Liver (tissue), 8 donors: ENCODE measurements at regions not wholly inside any gene's neighbourhood (a gene's known extent, or its start where the extent isn't known, plus 50 kb on each side); places are given as distances from the start of the nearest gene placed in this dataset.

Experiments
- DNase-seq: peaks from one replicate; pipeline ENCODE4 v3.0.0-alpha.2; 2017; ENCODE audit warnings: low spot score
- H3K27ac ChIP-seq, 2 donors: one replicate each; pipeline ENCODE4 v1.7.0; 2013; ENCODE audit warnings: inconsistent platforms in 2 of 2, low read length in 2 of 2, control low read depth in 1 of 2, low read depth in 1 of 2, mild to moderate bottlenecking in 1 of 2
- H3K27me3 ChIP-seq, 4 donors: one replicate each; pipeline versions ENCODE4 v1.6.1 to v1.7.0; 2013; ENCODE audit warnings: low read length in 3 of 4, inconsistent platforms in 1 of 4, mild to moderate bottlenecking in 1 of 4, moderate library complexity in 1 of 4; ENCODE audit not compliant: control insufficient read depth in 4 of 4, insufficient read depth in 4 of 4
- H3K36me3 ChIP-seq, 4 donors: one replicate each; pipeline versions ENCODE4 v1.6.1 to v1.7.0; 2013; ENCODE audit warnings: low read length in 3 of 4, mild to moderate bottlenecking in 3 of 4, low read depth in 1 of 4, moderate library complexity in 1 of 4; ENCODE audit not compliant: control insufficient read depth in 4 of 4, insufficient read depth in 3 of 4
- H3K4me1 ChIP-seq, 4 donors: one replicate each; pipeline versions ENCODE4 v1.6.1 to v1.7.0; 2013; ENCODE audit warnings: low read length in 3 of 4, mild to moderate bottlenecking in 3 of 4, moderate library complexity in 1 of 4; ENCODE audit not compliant: control insufficient read depth in 4 of 4, insufficient read depth in 4 of 4
- H3K4me3 ChIP-seq, 3 donors: one replicate each; pipeline versions ENCODE4 v1.6.1 to v1.7.0; 2013; ENCODE audit warnings: low read length in 3 of 3, control low read depth in 1 of 3, low read depth in 1 of 3, mild to moderate bottlenecking in 1 of 3
- H3K9ac ChIP-seq, 2 donors: one replicate each; pipeline ENCODE4 v1.7.0; 2013; ENCODE audit warnings: low read length in 2 of 2, mild to moderate bottlenecking in 2 of 2, moderate library complexity in 2 of 2, control low read depth in 1 of 2, low read depth in 1 of 2
- H3K9me3 ChIP-seq, 4 donors: one replicate each; pipeline versions ENCODE4 v1.6.1 to v1.7.0; 2013; ENCODE audit warnings: low read length in 3 of 4; ENCODE audit not compliant: control insufficient read depth in 4 of 4
- ATF3 ChIP-seq: IDR thresholded peaks from 2 replicates; pipeline ENCODE4 v1.6.1; 2016; ENCODE audit warnings: antibody characterized with exemption
- CTCF ChIP-seq: fragments of 150-350 bp; IDR thresholded peaks from 2 replicates; pipeline ENCODE4 v1.5.1; 2017; ENCODE audit warnings: improper control_type of control experiment, low read depth, low read length; ENCODE audit not compliant: missing input control
- EGR1 ChIP-seq, 2 donors: IDR thresholded peaks; 2 replicates each; pipeline ENCODE4 v1.6.1; 2016 to 2018; ENCODE audit warnings: antibody characterized with exemption in 2 of 2, low read depth in 2 of 2
- FOXA1 ChIP-seq: IDR thresholded peaks from 2 replicates; pipeline ENCODE4 v1.6.1; 2016; ENCODE audit warnings: antibody characterized with exemption
- FOXA2 ChIP-seq: IDR thresholded peaks from 2 replicates; pipeline ENCODE4 v1.6.1; 2016; ENCODE audit warnings: antibody characterized with exemption
- GABPA ChIP-seq, 2 donors: IDR thresholded peaks in 1 of 2; conservative IDR thresholded peaks in 1 of 2; 2 replicates each; pipeline ENCODE4 v1.6.1; 2016; ENCODE audit warnings: antibody characterized with exemption in 2 of 2, mild to moderate bottlenecking in 1 of 2, moderate library complexity in 1 of 2
- HNF4A ChIP-seq, 2 donors: conservative IDR thresholded peaks; 2 replicates each; pipeline ENCODE4 v1.6.1; 2016; ENCODE audit warnings: antibody characterized with exemption in 2 of 2, mild to moderate bottlenecking in 2 of 2
- HNF4G ChIP-seq: IDR thresholded peaks from 2 replicates; pipeline ENCODE4 v1.6.1; 2016; ENCODE audit warnings: antibody characterized with exemption
- JUND ChIP-seq, 2 donors: IDR thresholded peaks; 2 replicates each; pipeline ENCODE4 v1.6.1; 2016; ENCODE audit warnings: antibody characterized with exemption in 2 of 2
- MAX ChIP-seq: IDR thresholded peaks from 2 replicates; pipeline ENCODE4 v1.6.1; 2016; ENCODE audit warnings: antibody characterized with exemption
- NR2F2 ChIP-seq: IDR thresholded peaks from 2 replicates; pipeline ENCODE4 v1.6.1; 2016; ENCODE audit warnings: antibody characterized with exemption
- RAD21 ChIP-seq, 2 donors: IDR thresholded peaks; 2 replicates each; pipeline ENCODE4 v1.6.1; 2016; ENCODE audit warnings: antibody characterized with exemption in 2 of 2, mild to moderate bottlenecking in 2 of 2
- REST ChIP-seq: IDR thresholded peaks from 2 replicates; pipeline ENCODE4 v1.6.1; 2016; ENCODE audit warnings: antibody characterized with exemption, mild to moderate bottlenecking
- RXRA ChIP-seq, 2 donors: IDR thresholded peaks; 2 replicates each; pipeline ENCODE4 v1.6.1; 2017 to 2018; ENCODE audit warnings: antibody characterized with exemption in 2 of 2, mild to moderate bottlenecking in 1 of 2
- SP1 ChIP-seq: IDR thresholded peaks from 2 replicates; pipeline ENCODE4 v1.6.1; 2018; ENCODE audit warnings: antibody characterized with exemption, mild to moderate bottlenecking
- TAF1 ChIP-seq: conservative IDR thresholded peaks from 2 replicates; pipeline ENCODE4 v1.6.1; 2016; ENCODE audit warnings: antibody characterized with exemption, mild to moderate bottlenecking
- YY1 ChIP-seq: IDR thresholded peaks from 2 replicates; pipeline ENCODE4 v1.6.1; 2016; ENCODE audit warnings: antibody characterized with exemption, mild to moderate bottlenecking
- ZBTB33 ChIP-seq: IDR thresholded peaks from 2 replicates; pipeline ENCODE4 v1.6.1; 2016; ENCODE audit warnings: antibody characterized with exemption
- WGBS: extraction: QIAGEN DNeasy Blood & Tissue Kit; methylation state at CpG from one replicate; pipeline ENCODE4 v1.1.7; 2013; 5-methylcytosine and 5-hydroxymethylcytosine counted together
- donor health status: healthy.
- donor health status: healthy.
- donor health status: healthy.
- donor health status: healthy.
- donor health status: healthy.

- TF ChIP-seq ZBTB33: peak; percentile 76
- TF ChIP-seq HNF4G: no peak
- peak; percentile 51 for TF ChIP-seq FOXA2
- peak; percentile 62 to 78 for TF ChIP-seq HNF4A (conservative IDR thresholded peaks at IDR 0.05)
- peak; percentile 75 for TF ChIP-seq MAX
Measured at GRCh38 chr2:138356178-138356577, 145.4 kb upstream of the SPOPL start (continued).

- no peak for DNase-seq
- Histone ChIP-seq H3K4me3 (no peak overlapping the region), H3K36me3 (no peaks in the 10 kb centered on the region), H3K4me1 (peaks cover 0 to 7% (median 4%) of the 10 kb centered on the region in 4 donors), H3K9ac (no peak overlapping the region), H3K27ac (no peak overlapping the region), H3K27me3 (no peaks in the 10 kb centered on the region), H3K9me3 (no peaks in the 10 kb centered on the region)
- TF ChIP-seq MAX: no peak
- no peak for TF ChIP-seq RAD21 (IDR thresholded peaks at IDR 0.05)
- TF ChIP-seq HNF4A (conservative IDR thresholded peaks at IDR 0.05): no peak
- no peak for TF ChIP-seq ZBTB33
- no peak for TF ChIP-seq REST
- TF ChIP-seq CTCF: no peak
- TF ChIP-seq TAF1: no peak
- TF ChIP-seq SP1: no peak
- no peak for TF ChIP-seq YY1
- TF ChIP-seq EGR1 (IDR thresholded peaks at IDR 0.05; ENCODE audit: low read depth in 2 of 2): no peak
- TF ChIP-seq ATF3: no peak
- TF ChIP-seq NR2F2: no peak
- no peak for TF ChIP-seq FOXA1
- TF ChIP-seq RXRA (IDR thresholded peaks at IDR 0.05): no peak
- TF ChIP-seq FOXA2: no peak
- no peak for TF ChIP-seq JUND (IDR thresholded peaks at IDR 0.05)
- no peak for TF ChIP-seq HNF4G
- TF ChIP-seq GABPA (IDR thresholded peaks at IDR 0.05 in 1 of 2, conservative IDR thresholded peaks at IDR 0.05 in 1 of 2): no peak
- 99% methylated on average over 1 of the region's 1 CpG for WGBS
Measured at GRCh38 chr2:138359532-138359931, 142.0 kb upstream of the SPOPL start.
